ENCODE measurements at regions not wholly inside any gene's neighbourhood (a gene's known extent, or its start where the extent isn't known, plus 50 kb on each side); places are given as distances from the start of the nearest gene placed in this dataset.
"Not testable (repeated sequence)": the region's sequence is repeated elsewhere in the genome, so short reads cannot be mapped to it uniquely, and the experiment has no call there.

DNA sequence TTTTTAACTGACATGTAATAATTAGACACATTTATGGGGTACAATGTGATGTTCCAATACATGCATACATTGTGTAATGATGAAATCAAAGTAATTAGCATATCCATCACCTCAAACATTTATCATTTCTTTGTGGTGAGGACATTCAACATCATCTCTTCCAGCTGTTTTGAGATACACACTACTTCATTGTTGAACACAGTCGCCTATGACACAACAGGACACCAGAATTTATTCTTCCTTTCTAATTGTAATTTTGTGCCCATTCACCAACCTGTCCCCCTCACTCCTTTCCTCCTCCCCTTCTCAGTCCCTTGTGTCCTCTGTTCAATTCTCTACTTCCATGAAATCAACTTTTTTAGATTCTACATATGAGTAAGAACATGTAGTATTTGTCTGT is 113.4 kb upstream of the CBLB start:
- Histone ChIP-seq H3K4me3 (ENCODE audit: low read depth, low read length) (no peak overlapping the region), H3K27me3 (ENCODE audit: control insufficient read depth, insufficient read depth, low read length) (no peaks in the 10 kb centered on the region), H3K27ac (ENCODE audit: low read depth, low read length) (no peak overlapping the region), H3K9me3 (ENCODE audit: control insufficient read depth, insufficient read depth, low read length) (no peaks in the 10 kb centered on the region)
- ChIA-PET POLR2A (no interaction called here), CTCF (interaction anchor here (0.6 kb wide), 1 partner anchor 115 kb away, joined by 3 read pairs; no protein-coding TSS in a partner anchor)
- TF ChIP-seq, protein P1, sequence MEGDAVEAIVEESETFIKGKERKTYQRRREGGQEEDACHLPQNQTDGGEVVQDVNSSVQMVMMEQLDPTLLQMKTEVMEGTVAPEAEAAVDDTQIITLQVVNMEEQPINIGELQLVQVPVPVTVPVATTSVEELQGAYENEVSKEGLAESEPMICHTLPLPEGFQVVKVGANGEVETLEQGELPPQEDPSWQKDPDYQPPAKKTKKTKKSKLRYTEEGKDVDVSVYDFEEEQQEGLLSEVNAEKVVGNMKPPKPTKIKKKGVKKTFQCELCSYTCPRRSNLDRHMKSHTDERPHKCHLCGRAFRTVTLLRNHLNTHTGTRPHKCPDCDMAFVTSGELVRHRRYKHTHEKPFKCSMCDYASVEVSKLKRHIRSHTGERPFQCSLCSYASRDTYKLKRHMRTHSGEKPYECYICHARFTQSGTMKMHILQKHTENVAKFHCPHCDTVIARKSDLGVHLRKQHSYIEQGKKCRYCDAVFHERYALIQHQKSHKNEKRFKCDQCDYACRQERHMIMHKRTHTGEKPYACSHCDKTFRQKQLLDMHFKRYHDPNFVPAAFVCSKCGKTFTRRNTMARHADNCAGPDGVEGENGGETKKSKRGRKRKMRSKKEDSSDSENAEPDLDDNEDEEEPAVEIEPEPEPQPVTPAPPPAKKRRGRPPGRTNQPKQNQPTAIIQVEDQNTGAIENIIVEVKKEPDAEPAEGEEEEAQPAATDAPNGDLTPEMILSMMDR (IDR thresholded peaks at IDR 0.05; ENCODE audit: low read depth, low read length) = no peak
- no peak for DNase-seq (ENCODE audit: low read depth, low spot score)

GRCh38 chr3:105984837-105985236 is 116.0 kb upstream of the CBLB start:
- TF ChIP-seq, protein P1 (IDR thresholded peaks at IDR 0.05; ENCODE audit: low read depth, low read length) = no peak
- DNase-seq (ENCODE audit: low read depth, low spot score) = no peak
- no peaks in the 10 kb centered on the region for H3K9me3 ChIP-seq (ENCODE audit: control insufficient read depth, insufficient read depth, low read length)
- H3K27ac ChIP-seq (ENCODE audit: low read depth, low read length) = no peak overlapping the region
- ChIA-PET POLR2A (no interaction called here), CTCF (no interaction called here)
- H3K4me3 ChIP-seq (ENCODE audit: low read depth, low read length) = no peak overlapping the region
- no peaks in the 10 kb centered on the region for H3K27me3 ChIP-seq (ENCODE audit: control insufficient read depth, insufficient read depth, low read length)

- DNase-seq (ENCODE audit: low read depth, low spot score); CTCF ChIA-PET; POLR2A ChIA-PET; H3K4me3 ChIP-seq (ENCODE audit: low read depth, low read length); H3K9me3 ChIP-seq (ENCODE audit: control insufficient read depth, insufficient read depth, low read length); H3K27ac ChIP-seq (ENCODE audit: low read depth, low read length); H3K27me3 ChIP-seq (ENCODE audit: control insufficient read depth, insufficient read depth, low read length): not testable (repeated sequence)
Measured at GRCh38 chr3:105986343-105986742, 117.5 kb upstream of the CBLB start.

- Histone ChIP-seq H3K4me3 (ENCODE audit: low read depth, low read length) (no peak overlapping the region), H3K27ac (ENCODE audit: low read depth, low read length) (no peak overlapping the region), H3K9me3 (ENCODE audit: control insufficient read depth, insufficient read depth, low read length) (no peaks in the 10 kb centered on the region), H3K27me3 (ENCODE audit: control insufficient read depth, insufficient read depth, low read length) (no peaks in the 10 kb centered on the region)
- POLR2A ChIA-PET = no interaction called here
- TF ChIP-seq, protein P1 (IDR thresholded peaks at IDR 0.05; ENCODE audit: low read depth, low read length) = no peak
- CTCF ChIA-PET = no interaction called here
- DNase-seq (ENCODE audit: low read depth, low spot score) = no peak
Measured at GRCh38 chr3:105987809-105988208, 119.0 kb upstream of the CBLB start.

DNA sequence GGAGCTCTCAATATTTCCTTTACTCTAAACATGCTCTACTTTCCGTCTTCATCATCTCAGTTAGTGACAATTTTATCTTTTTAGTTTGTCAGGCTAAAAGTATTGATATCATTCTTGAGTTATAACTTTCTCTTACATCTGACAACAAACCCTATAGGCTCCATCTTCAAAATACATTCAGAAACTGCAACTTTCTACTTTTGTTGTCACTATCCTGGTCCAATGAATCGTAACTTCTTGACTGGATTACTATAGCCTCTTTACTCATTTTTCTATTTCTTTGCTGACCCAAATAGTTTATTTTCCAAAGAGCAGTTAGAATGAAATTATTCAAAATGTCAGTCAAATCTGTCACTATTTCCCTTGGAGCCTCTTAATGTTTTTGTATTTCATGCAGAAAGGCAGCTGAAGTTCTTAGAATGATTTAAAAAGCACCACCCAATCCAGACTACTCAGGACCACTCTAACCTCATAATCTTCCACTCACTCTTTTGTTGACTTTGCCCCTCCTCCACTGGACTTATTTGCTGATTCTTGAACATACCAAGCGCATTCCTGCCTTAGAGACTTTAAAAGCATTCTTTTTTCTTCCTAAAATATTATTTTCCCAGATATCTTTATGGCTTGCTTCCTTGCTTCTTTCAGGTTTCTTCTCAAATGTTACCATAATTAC is 119.9 kb upstream of the CBLB start:
- no peaks in the 10 kb centered on the region for H3K9me3 ChIP-seq (ENCODE audit: control insufficient read depth, insufficient read depth, low read length)
- DNase-seq (ENCODE audit: low read depth, low spot score) = no peak
- no peak overlapping the region for H3K4me3 ChIP-seq (ENCODE audit: low read depth, low read length)
- POLR2A ChIA-PET = no interaction called here
- CTCF ChIA-PET = interaction anchor here (0.6 kb wide), 1 partner anchor 347 kb away, joined by 3 read pairs; no protein-coding TSS in a partner anchor
- TF ChIP-seq, protein P1 (IDR thresholded peaks at IDR 0.05; ENCODE audit: low read depth, low read length) = no peak
- no peaks in the 10 kb centered on the region for H3K27me3 ChIP-seq (ENCODE audit: control insufficient read depth, insufficient read depth, low read length)
- no peak overlapping the region for H3K27ac ChIP-seq (ENCODE audit: low read depth, low read length)
